A549 (cell line): ENCODE measurements at regions not wholly inside any gene's neighbourhood (a gene's known extent, or its start where the extent isn't known, plus 50 kb on each side); places are given as distances from the start of the nearest gene placed in this dataset.

Source experiments
- ATAC-seq, 2 experiments: fragments of 200-7000 bp in 1 of 2; fragments of >200 bp in 1 of 2; cut with Nextera tagmentation in 1 of 2; cut with Tn5 transposase in 1 of 2; 3 replicates each; pipeline versions ENCODE4 v1.8.0 to v1.9.1; 2018 to 2020; ENCODE audit warnings: mild to moderate bottlenecking in 1 of 2, moderate library complexity in 1 of 2
- CTCF ChIA-PET: fragments of 300-600 bp; sonication (Branson Sonifier 250); formaldehyde crosslinking; extraction: SDS; loops from one replicate; lab custom pipeline; 2021; ENCODE audit warnings: antibody characterized with exemption, inconsistent platforms; lab: Yijun Ruan, JAX
- POLR2A ChIA-PET: fragments of 350-600 bp; formaldehyde crosslinking; extraction: SDS; loops from one replicate; lab custom pipeline; 2021; ENCODE audit warnings: antibody characterized with exemption, inconsistent platforms; lab: Yijun Ruan, JAX
- DNase-seq, 2 experiments: peaks; one replicate each; pipeline versions ENCODE4 v3.0.0 to v3.0.0-alpha.2; 2011 to 2016; ENCODE audit warnings: low read depth in 1 of 2, low spot score in 1 of 2
- FAIRE-seq: peaks from 2 replicates; lab custom pipeline; 2011; peaks lifted over from hg19 to GRCh38; lab: Jason Lieb, UNC
- H3K27ac ChIP-seq, 2 experiments: fragments of >200 bp; sonication (Bioruptor Twin); formaldehyde crosslinking; 3 replicates each; pipeline ENCODE4 v1.5.1; 2016 to 2017
- H3K4me1 ChIP-seq: fragments of >200 bp; sonication (Bioruptor Twin); formaldehyde crosslinking; 3 replicates; pipeline ENCODE4 v1.6.1; 2016
- H3K4me2 ChIP-seq: fragments of >200 bp; sonication (Bioruptor Twin); formaldehyde crosslinking; 3 replicates; pipeline ENCODE4 v1.6.1; 2016
- H3K4me3 ChIP-seq: fragments of >200 bp; sonication (Bioruptor Twin); formaldehyde crosslinking; 3 replicates; pipeline ENCODE4 v1.5.1; 2016
- H3K9me3 ChIP-seq: fragments of >200 bp; sonication (Bioruptor Twin); formaldehyde crosslinking; 3 replicates; pipeline ENCODE4 v1.6.1; 2016
- ATOH8 ChIP-seq: fragments of 250-450 bp; sonication (Bioruptor Pico); IDR thresholded peaks from 2 replicates; pipeline ENCODE4 v1.5.0; 2020; ENCODE audit warnings: low read depth, mild to moderate bottlenecking, moderate library complexity
- CBX2 ChIP-seq: fragments of 200-600 bp; sonication (generic); IDR thresholded peaks from 2 replicates; pipeline ENCODE4 v1.6.1; 2016; ENCODE audit warnings: low read depth, mild to moderate bottlenecking, borderline replicate concordance
- CEBPB ChIP-seq, 2 experiments: fragments of >200 bp in 1 of 2; sonication (Bioruptor Twin) in 1 of 2; formaldehyde crosslinking in 1 of 2; IDR thresholded peaks; 2 replicates each; pipeline ENCODE4 v1.6.1; 2012 to 2016
- CTCF ChIP-seq: fragments of >200 bp; sonication (Bioruptor Twin); formaldehyde crosslinking; IDR thresholded peaks from 3 replicates; pipeline ENCODE4 v1.5.1; 2016
- E2F6 ChIP-seq: IDR thresholded peaks from 2 replicates; pipeline ENCODE4 v1.6.1; 2012; ENCODE audit warnings: low read depth, borderline replicate concordance
- EHMT2 ChIP-seq: fragments of 200-600 bp; sonication (generic); IDR thresholded peaks from 2 replicates; pipeline ENCODE4 v1.6.1; 2016; ENCODE audit warnings: antibody characterized with exemption, low read depth, mild to moderate bottlenecking, moderate library complexity
- ELK1 ChIP-seq: fragments of 150-350 bp; IDR thresholded peaks from 2 replicates; pipeline ENCODE4 v1.6.1; 2014; ENCODE audit warnings: low read depth, mild to moderate bottlenecking, low read length
- ESRRA ChIP-seq: fragments of 150-350 bp; IDR thresholded peaks from 2 replicates; pipeline ENCODE4 v1.6.1; 2014; ENCODE audit warnings: mild to moderate bottlenecking, low read length, borderline replicate concordance
- FOSB ChIP-seq: fragments of 250-450 bp; sonication (Bioruptor Pico); IDR thresholded peaks from 2 replicates; pipeline ENCODE4 v1.5.0; 2020; ENCODE audit warnings: mild to moderate bottlenecking, moderate library complexity
- HDAC2 ChIP-seq: fragments of 200-600 bp; sonication (generic); IDR thresholded peaks from 2 replicates; pipeline ENCODE4 v1.6.1; 2016
- HES2 ChIP-seq: fragments of >200 bp; sonication (Bioruptor Twin); formaldehyde crosslinking; IDR thresholded peaks from 2 replicates; pipeline ENCODE4 v1.6.1; 2016
- HEYL ChIP-seq: fragments of 250-450 bp; sonication (Bioruptor Pico); IDR thresholded peaks from 2 replicates; pipeline ENCODE4 v1.8.0; 2021; ENCODE audit warnings: mild to moderate bottlenecking, moderate library complexity
- HMGXB4 ChIP-seq: fragments of 250-450 bp; sonication (Bioruptor Pico); IDR thresholded peaks from 2 replicates; pipeline ENCODE4 v1.5.0; 2021; ENCODE audit warnings: mild to moderate bottlenecking, moderate library complexity, borderline replicate concordance
- HOXA7 ChIP-seq: fragments of 250-450 bp; sonication (Bioruptor Pico); IDR thresholded peaks from 2 replicates; pipeline ENCODE4 v1.5.0; 2020; ENCODE audit warnings: mild to moderate bottlenecking, moderate library complexity
- HOXB5 ChIP-seq: fragments of 250-450 bp; sonication (Bioruptor Pico); IDR thresholded peaks from 2 replicates; pipeline ENCODE4 v1.5.0; 2020; ENCODE audit warnings: mild to moderate bottlenecking, moderate library complexity
- JUN ChIP-seq, 2 experiments: fragments of >200 bp; sonication (Bioruptor Twin); formaldehyde crosslinking; IDR thresholded peaks; 2 replicates in 1 of 2; 3 replicates in 1 of 2; pipeline ENCODE4 v1.6.1; 2016 to 2017
- JUNB ChIP-seq: fragments of >200 bp; sonication (Bioruptor Twin); formaldehyde crosslinking; IDR thresholded peaks from 2 replicates; pipeline ENCODE4 v1.6.1; 2016
- KDM1A ChIP-seq: fragments of 200-600 bp; sonication (generic); IDR thresholded peaks from 2 replicates; pipeline ENCODE4 v1.6.1; 2016; ENCODE audit warnings: low read depth, mild to moderate bottlenecking
- MAX ChIP-seq: IDR thresholded peaks from 2 replicates; pipeline ENCODE4 v1.6.1; 2012
- NPAS2 ChIP-seq: fragments of 250-450 bp; sonication (Bioruptor Pico); IDR thresholded peaks from 2 replicates; pipeline ENCODE4 v1.8.0; 2022; ENCODE audit warnings: mild to moderate bottlenecking, moderate library complexity, borderline replicate concordance
- NR3C1 ChIP-seq: fragments of >200 bp; sonication (Bioruptor Twin); formaldehyde crosslinking; IDR thresholded peaks from 3 replicates; pipeline ENCODE4 v1.6.1; 2017
- RAD21 ChIP-seq, 2 experiments: fragments of >200 bp in 1 of 2; sonication (Bioruptor Twin) in 1 of 2; formaldehyde crosslinking in 1 of 2; IDR thresholded peaks in 1 of 2; conservative IDR thresholded peaks in 1 of 2; 2 replicates in 1 of 2; 3 replicates in 1 of 2; pipeline ENCODE4 v1.6.1; 2012 to 2018; ENCODE audit warnings: inconsistent platforms in 1 of 2
- SMC3 ChIP-seq: fragments of >200 bp; sonication (Bioruptor Twin); formaldehyde crosslinking; IDR thresholded peaks from 3 replicates; pipeline ENCODE4 v1.6.1; 2018; ENCODE audit warnings: inconsistent platforms
- SREBF2 ChIP-seq: fragments of 450-650 bp; IDR thresholded peaks from 2 replicates; pipeline ENCODE4 v1.6.1; 2014; ENCODE audit warnings: mild to moderate bottlenecking, moderate library complexity
- TP53 ChIP-seq: fragments of 250-450 bp; sonication (Bioruptor Pico); IDR thresholded peaks from 2 replicates; pipeline ENCODE4 v1.5.0; 2021; ENCODE audit warnings: mild to moderate bottlenecking, moderate library complexity
- USF2 ChIP-seq: fragments of 450-650 bp; IDR thresholded peaks from 2 replicates; pipeline ENCODE4 v1.6.1; 2014; ENCODE audit warnings: antibody characterized with exemption
- ZNF302 ChIP-seq: fragments of 250-450 bp; sonication (Bioruptor Pico); IDR thresholded peaks from 2 replicates; pipeline ENCODE4 v1.9.0; 2021; ENCODE audit warnings: inconsistent platforms, mild to moderate bottlenecking, moderate library complexity
- ZSCAN20 ChIP-seq: fragments of 250-450 bp; sonication (Bioruptor Pico); IDR thresholded peaks from 2 replicates; pipeline ENCODE4 v1.8.0; 2022; ENCODE audit warnings: mild to moderate bottlenecking, moderate library complexity
- WGBS: methylation state at CpG from one replicate; pipeline ENCODE4 v1.1.6; 2017; ENCODE audit errors: missing lambda C conversion rate; 5-methylcytosine and 5-hydroxymethylcytosine counted together

- no peak for FAIRE-seq
- POLR2A ChIA-PET, result no interaction called here
- no peak for DNase-seq
- H3K4me2 ChIP-seq, result no peak overlapping the region
- TF ChIP-seq NR3C1 (no peak), CBX2 (no peak), USF2 (no peak), HES2 (no peak), SREBF2 (no peak), ZNF302 (CRISPR knock-in tag) (no peak), JUNB (no peak), RAD21 (conservative IDR thresholded peaks at IDR 0.05 in 1 of 2, IDR thresholded peaks at IDR 0.05 in 1 of 2) (no peak), HMGXB4 (CRISPR knock-in tag) (no peak), ZSCAN20 (CRISPR knock-in tag) (no peak), ELK1 (no peak), HDAC2 (no peak), HOXA7 (CRISPR knock-in tag) (no peak), E2F6 (no peak), ATOH8 (CRISPR knock-in tag) (no peak), FOSB (CRISPR knock-in tag) (no peak), TP53 (CRISPR knock-in tag) (no peak), ESRRA (no peak), SMC3 (no peak)
- CTCF ChIA-PET, result no interaction called here
- H3K4me3 ChIP-seq, result no peak overlapping the region
- WGBS, result 3% methylated on average over 1 of the region's 1 CpG
- no peak overlapping the region for H3K27ac ChIP-seq
- H3K4me1 ChIP-seq, result no peaks in the 10 kb centered on the region
- ATAC-seq, result no peak
- H3K9me3 ChIP-seq, result no peaks in the 10 kb centered on the region
Observed at GRCh38 chr10:85212526-85212925, 884.1 kb downstream of the CCSER2 start.

GRCh38 chr10:85213493-85213892 is 885.1 kb downstream of the CCSER2 start:
- Histone ChIP-seq H3K9me3 (no peaks in the 10 kb centered on the region), H3K27ac (no peak overlapping the region), H3K4me3 (no peak overlapping the region), H3K4me1 (no peaks in the 10 kb centered on the region), H3K4me2 (no peak overlapping the region)
- POLR2A ChIA-PET, result no interaction called here
- 0% methylated on average over 1 of the region's 1 CpG for WGBS
- DNase-seq, result no peak
- CTCF ChIA-PET, result no interaction called here
- no peak for FAIRE-seq
- no peak for ATAC-seq
- TF ChIP-seq CEBPB (IDR thresholded peaks at IDR 0.05), result no peak
- TF ChIP-seq EHMT2, result no peak
- TF ChIP-seq NPAS2, result no peak
- TF ChIP-seq ZSCAN20 (CRISPR knock-in tag), result no peak
- TF ChIP-seq CTCF, result no peak
- TF ChIP-seq HDAC2, result no peak
- TF ChIP-seq HEYL (CRISPR knock-in tag), result no peak
- TF ChIP-seq CBX2, result no peak
- TF ChIP-seq JUN (IDR thresholded peaks at IDR 0.05), result no peak
- TF ChIP-seq KDM1A, result no peak
- no peak for TF ChIP-seq HOXB5
- no peak for TF ChIP-seq NR3C1
- no peak for TF ChIP-seq ATOH8 (CRISPR knock-in tag)
- TF ChIP-seq MAX, result no peak
- no peak for TF ChIP-seq E2F6
